NCI-H82 treated with DMSO at 0.1 percent for 48 hours (cell line): ENCODE measurements at regions not wholly inside any gene's neighbourhood (a gene's known extent, or its start where the extent isn't known, plus 50 kb on each side); places are given as distances from the start of the nearest gene placed in this dataset.

ENCODE experiments used
- DNase-seq: peaks from one replicate; lab custom pipeline; 2025; ENCODE audit not compliant: unreplicated experiment; lab: John Stamatoyannopoulos, UW

DNA sequence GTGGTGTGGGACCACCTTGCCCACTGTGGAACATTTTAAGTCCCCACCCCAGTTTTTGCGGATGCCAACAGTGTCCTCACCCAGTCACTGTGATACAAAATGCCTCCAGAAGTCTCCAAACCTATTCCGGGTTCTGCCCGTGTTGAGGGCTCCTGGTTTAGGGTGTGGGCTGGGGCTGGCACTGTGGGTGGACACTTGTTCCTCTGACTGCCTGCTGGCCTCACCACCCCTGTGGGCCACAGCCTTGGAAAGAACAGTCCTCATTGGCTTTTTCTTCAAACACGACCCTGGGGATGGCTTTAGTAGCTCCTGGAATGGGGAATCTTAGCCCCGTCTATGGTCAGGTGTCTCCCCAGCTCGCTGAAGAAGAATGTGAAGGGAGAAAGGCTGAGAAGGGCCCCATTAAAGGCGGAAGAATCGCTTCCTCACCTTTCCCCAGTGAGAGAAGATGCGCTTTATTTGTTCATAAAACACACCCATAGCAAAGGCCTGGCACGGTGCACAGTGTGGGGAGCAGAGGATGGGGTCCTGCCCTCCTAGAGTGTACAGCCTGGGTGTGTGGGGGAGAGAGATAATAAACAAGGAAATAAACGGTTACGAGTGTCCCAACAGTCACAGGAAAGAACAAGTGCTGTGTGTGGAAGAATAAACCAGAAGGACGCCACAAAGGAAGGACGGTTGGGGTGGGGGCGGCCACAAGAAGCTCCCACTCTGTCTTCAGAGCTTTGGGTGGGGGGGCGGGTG lies 56.3 kb upstream of the SLC22A11 start:
- no peak for DNase-seq

- DNase-seq, result peak; percentile 19
These were observed 55.3 kb upstream of the SLC22A11 start for GRCh38 chr11:64500176-64501013.

- no peak for DNase-seq
These were observed 54.0 kb upstream of the SLC22A11 start for GRCh38 chr11:64501500-64502427.

DNA sequence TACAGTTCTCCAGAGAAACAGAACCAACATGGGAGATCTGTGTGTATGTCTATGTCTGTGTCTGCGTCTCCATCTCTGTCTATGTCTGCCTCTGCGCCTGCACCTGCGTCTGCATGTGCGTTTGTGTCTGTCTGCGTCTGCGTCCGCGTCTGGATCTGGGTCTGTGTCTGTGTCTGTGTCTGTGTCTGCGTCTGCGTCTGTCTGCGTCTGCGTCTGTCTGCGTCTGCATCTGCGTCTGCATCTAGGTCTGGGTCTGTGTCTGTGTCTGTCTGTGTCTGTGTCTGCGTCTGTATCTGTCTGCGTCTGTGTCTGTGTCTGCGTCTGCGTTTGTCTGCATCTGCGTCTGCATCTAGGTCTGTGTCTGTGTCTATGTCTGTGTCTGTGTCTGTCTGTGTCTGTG lies 53.1 kb upstream of the SLC22A11 start:
- DNase-seq, result no peak

GRCh38 chr11:64503186-64503753 lies 52.5 kb upstream of the SLC22A11 start:
- DNase-seq, result no peak

- DNase-seq, result no peak
These were observed 50.7 kb upstream of the SLC22A11 start for GRCh38 chr11:64504999-64505398.
